CD4-positive, alpha-beta memory T cell (primary cell): ENCODE measurements at regions not wholly inside any gene's neighbourhood (a gene's known extent, or its start where the extent isn't known, plus 50 kb on each side); places are given as distances from the start of the nearest gene placed in this dataset.

Experiments
- CTCF ChIA-PET: fragments of 350-600 bp; sonication (Branson Sonifier 250); formaldehyde crosslinking; loops from one replicate; lab custom pipeline; 2021; ENCODE audit warnings: inconsistent platforms; ENCODE audit not compliant: partially characterized antibody; lab: Charles Lee
- POLR2A ChIA-PET: fragments of 350-600 bp; sonication (Branson Sonifier 250); formaldehyde crosslinking; loops from one replicate; lab custom pipeline; 2021; ENCODE audit not compliant: partially characterized antibody; lab: Charles Lee
- DNase-seq, 5 donors: peaks; one replicate each; pipeline versions ENCODE4 v3.0.0 to v3.0.0-alpha.2; 2020 to 2022; ENCODE audit warnings: mixed read lengths in 1 of 5
- H3K27ac ChIP-seq: one replicate; pipeline ENCODE4 v1.7.0; 2013; ENCODE audit warnings: low read depth, low read length
- H3K27me3 ChIP-seq: 2 replicates; pipeline ENCODE4 v1.7.0; 2013; ENCODE audit warnings: mild to moderate bottlenecking, low read length, moderate library complexity; ENCODE audit not compliant: insufficient read depth
- H3K36me3 ChIP-seq: 2 replicates; pipeline ENCODE4 v1.7.0; 2013; ENCODE audit warnings: mild to moderate bottlenecking, low read length, moderate library complexity; ENCODE audit not compliant: insufficient read depth
- H3K4me1 ChIP-seq: 2 replicates; pipeline ENCODE4 v1.7.0; 2013; ENCODE audit warnings: mild to moderate bottlenecking, low read length, moderate library complexity; ENCODE audit not compliant: insufficient read depth
- H3K4me3 ChIP-seq, 2 donors: one replicate each; pipeline ENCODE4 v1.7.0; 2013; ENCODE audit warnings: low read length in 2 of 2, mild to moderate bottlenecking in 1 of 2
- H3K9me3 ChIP-seq, 2 donors: one replicate each; pipeline ENCODE4 v1.7.0; 2013; ENCODE audit warnings: low read length in 2 of 2, control low read depth in 1 of 2; ENCODE audit not compliant: control insufficient read depth in 1 of 2
- H3K27ac Mint-ChIP-seq, 7 donors: one replicate each; pipeline ENCODE4 v1.8.0; 2020 to 2021; ENCODE audit warnings: mixed read lengths in 7 of 7, mild to moderate bottlenecking in 6 of 7, inconsistent platforms in 3 of 7, moderate library complexity in 3 of 7
- H3K27me3 Mint-ChIP-seq, 2 donors: one replicate each; pipeline ENCODE4 v1.8.0; 2020 to 2021; ENCODE audit warnings: mixed read lengths in 2 of 2
- H3K36me3 Mint-ChIP-seq, 2 donors: one replicate each; pipeline ENCODE4 v1.8.0; 2020 to 2021; ENCODE audit warnings: mixed read lengths in 2 of 2, inconsistent platforms in 1 of 2, mild to moderate bottlenecking in 1 of 2
- H3K4me1 Mint-ChIP-seq, 4 donors: one replicate each; pipeline ENCODE4 v1.8.0; 2020 to 2021; ENCODE audit warnings: mixed read lengths in 4 of 4, mild to moderate bottlenecking in 1 of 4
- H3K4me3 Mint-ChIP-seq, 8 donors: one replicate each; pipeline ENCODE4 v1.8.0; 2020 to 2021; ENCODE audit warnings: mixed read lengths in 8 of 8, mild to moderate bottlenecking in 7 of 8, moderate library complexity in 6 of 8, inconsistent platforms in 3 of 8
- H3K9me3 Mint-ChIP-seq, 8 donors: one replicate each; pipeline ENCODE4 v1.8.0; 2020 to 2021; ENCODE audit warnings: mixed read lengths in 8 of 8, mild to moderate bottlenecking in 5 of 8, inconsistent platforms in 3 of 8, moderate library complexity in 1 of 8
- intact Hi-C: fragments of 100-400 bp; cut with micrococcal nuclease; formaldehyde crosslinking; loops from one replicate; pipeline ENCODE4 v1.15.1; 2023

DNA sequence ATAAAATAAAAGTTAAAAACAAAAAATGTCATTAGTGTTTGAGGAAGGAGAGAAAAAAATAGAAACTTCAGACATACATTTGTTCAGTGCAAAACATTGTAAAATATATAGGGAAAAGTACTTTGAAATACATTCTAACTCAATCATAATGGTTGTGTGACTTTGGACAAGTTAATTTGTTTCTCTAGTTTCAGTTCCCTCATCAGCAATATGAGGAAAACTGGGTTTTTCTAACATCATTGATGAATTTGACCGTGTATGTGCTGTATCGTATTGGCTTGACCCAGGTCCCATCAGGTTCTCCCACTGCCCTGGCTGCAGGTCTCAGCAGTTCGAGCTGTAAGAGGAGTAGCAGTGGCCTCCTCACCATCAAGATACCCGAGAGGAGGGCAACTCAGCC, 173.9 kb upstream of the ATF7IP start:
- peaks cover 6 to 8% of the 10 kb centered on the region in 2 donors for H3K27me3 Mint-ChIP-seq
- no peak overlapping the region for H3K4me3 ChIP-seq
- peaks cover 0 to 3% (median 0%) of the 10 kb centered on the region in 4 donors for H3K4me1 Mint-ChIP-seq
- no peaks in the 10 kb centered on the region for H3K4me1 ChIP-seq
- intact Hi-C loops: no loop called here
- no peaks in the 10 kb centered on the region for H3K9me3 ChIP-seq
- no peak overlapping the region for H3K27ac Mint-ChIP-seq
- DNase-seq: no peak
- H3K27me3 ChIP-seq: no peaks in the 10 kb centered on the region
- POLR2A ChIA-PET: no interaction called here
- no peaks in the 10 kb centered on the region for H3K36me3 ChIP-seq
- H3K36me3 Mint-ChIP-seq: no peaks in the 10 kb centered on the region
- H3K27ac ChIP-seq: no peak overlapping the region
- no peak overlapping the region for H3K4me3 Mint-ChIP-seq
- peaks cover 0 to 1% (median 0%) of the 10 kb centered on the region in 8 donors for H3K9me3 Mint-ChIP-seq
- CTCF ChIA-PET: no interaction called here

DNA sequence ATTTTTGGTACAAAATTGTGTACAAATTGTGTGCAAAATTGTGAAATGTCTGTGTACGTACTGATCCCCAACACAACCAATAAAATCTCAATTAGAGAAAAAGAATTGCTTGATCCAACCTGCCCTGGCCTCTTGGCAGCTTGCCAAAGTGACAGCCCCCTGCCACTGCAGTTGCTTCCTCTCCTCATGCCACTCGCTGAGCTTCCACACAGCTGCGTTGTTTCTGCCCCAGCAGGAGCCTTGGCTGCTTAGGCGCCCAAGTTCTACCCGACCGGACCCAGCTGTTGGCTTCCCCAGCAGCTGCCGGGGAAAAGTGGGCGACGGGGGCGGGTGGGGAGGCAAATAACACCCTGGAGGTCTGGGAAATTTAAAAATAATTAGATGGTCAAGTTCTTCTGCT, 171.8 kb upstream of the ATF7IP start:
- H3K27ac ChIP-seq: no peak overlapping the region
- H3K36me3 ChIP-seq: no peaks in the 10 kb centered on the region
- no peaks in the 10 kb centered on the region for H3K27me3 ChIP-seq
- Mint-ChIP-seq H3K4me1 (peaks cover 0 to 3% (median 0%) of the 10 kb centered on the region in 4 donors), H3K9me3 (no peaks in the 10 kb centered on the region), H3K27me3 (peaks cover 3% of the 10 kb centered on the region in 2 donors), H3K4me3 (no peak overlapping the region), H3K27ac (no peak overlapping the region), H3K36me3 (no peaks in the 10 kb centered on the region)
- H3K9me3 ChIP-seq: no peaks in the 10 kb centered on the region
- intact Hi-C loops: no loop called here
- ChIA-PET POLR2A (no interaction called here), CTCF (no interaction called here)
- no peak for DNase-seq
- H3K4me3 ChIP-seq: no peak overlapping the region
- H3K4me1 ChIP-seq: no peaks in the 10 kb centered on the region

DNA sequence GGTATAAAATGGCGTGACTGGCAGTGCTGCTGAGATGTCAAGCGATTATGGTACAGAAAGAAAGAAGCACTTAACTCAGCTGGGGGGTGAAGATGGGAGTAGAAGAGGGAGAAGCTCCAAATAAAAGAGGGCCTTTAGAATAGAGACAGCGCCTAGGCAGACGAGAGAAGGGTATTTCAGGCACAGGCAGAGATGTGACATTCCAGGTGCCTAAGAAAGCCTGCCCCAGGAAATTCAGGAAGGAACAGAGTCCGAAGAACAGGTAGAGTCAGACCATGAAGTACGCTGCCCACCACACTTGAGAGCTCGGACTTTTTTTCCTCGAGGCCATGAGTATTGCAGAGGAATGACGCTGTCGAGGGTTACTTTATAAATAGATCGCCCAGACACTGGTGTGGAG, 170.9 kb upstream of the ATF7IP start:
- Mint-ChIP-seq H3K36me3 (no peaks in the 10 kb centered on the region), H3K27me3 (peaks cover 3% of the 10 kb centered on the region in 2 donors), H3K27ac (no peak overlapping the region), H3K9me3 (no peaks in the 10 kb centered on the region), H3K4me3 (no peak overlapping the region), H3K4me1 (peaks cover 0 to 3% (median 0%) of the 10 kb centered on the region in 4 donors)
- H3K27me3 ChIP-seq: no peaks in the 10 kb centered on the region
- no peaks in the 10 kb centered on the region for H3K4me1 ChIP-seq
- H3K36me3 ChIP-seq: no peaks in the 10 kb centered on the region
- no peak overlapping the region for H3K4me3 ChIP-seq
- intact Hi-C loops: no loop called here
- no peak for DNase-seq
- ChIA-PET POLR2A (no interaction called here), CTCF (interaction anchor here (2.4 kb wide), 1 partner anchor 9 kb away, joined by 14 read pairs; no protein-coding TSS in a partner anchor)
- H3K27ac ChIP-seq: no peak overlapping the region
- H3K9me3 ChIP-seq: no peaks in the 10 kb centered on the region

DNA sequence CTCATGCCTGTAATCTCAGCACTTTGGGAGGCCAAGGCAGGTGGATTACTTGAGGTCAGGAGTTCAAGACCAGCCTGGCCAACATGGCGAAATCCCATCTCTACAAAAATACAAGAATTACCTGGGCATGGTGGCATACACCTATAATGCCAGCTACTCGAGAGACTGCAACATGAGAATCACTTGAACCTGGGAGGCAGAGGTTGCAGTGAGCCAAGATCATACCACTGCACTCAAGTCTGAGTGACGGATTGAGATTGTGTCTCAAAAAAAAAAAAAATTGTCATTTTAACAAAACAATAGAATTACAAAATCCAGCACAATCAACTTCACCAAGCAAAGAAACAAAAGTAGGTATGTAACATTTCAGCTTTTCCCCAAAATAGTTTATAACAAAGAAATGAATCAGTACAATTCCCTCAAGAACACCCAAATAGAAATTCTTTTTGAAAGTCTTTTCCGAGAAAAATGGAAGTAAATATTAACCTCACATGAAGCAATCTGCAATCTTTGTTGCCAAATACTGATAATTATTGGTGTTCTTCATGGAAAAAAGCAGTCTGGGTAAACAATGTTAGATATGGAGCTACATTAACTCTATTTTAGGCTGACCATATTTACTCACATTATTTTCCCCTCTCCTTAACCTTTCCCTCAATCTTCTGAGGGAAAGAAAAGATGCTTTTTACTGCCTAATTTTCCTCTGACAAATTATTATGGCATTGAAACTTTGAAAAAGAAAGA, 165.9 kb upstream of the ATF7IP start:
- Mint-ChIP-seq H3K27ac (no peak overlapping the region), H3K4me3 (no peak overlapping the region), H3K9me3 (peaks cover 0 to 11% (median 4%) of the 10 kb centered on the region in 8 donors), H3K4me1 (no peaks in the 10 kb centered on the region), H3K27me3 (peaks cover 0 to 1% of the 10 kb centered on the region in 2 donors), H3K36me3 (peaks cover 0 to 4% of the 10 kb centered on the region in 2 donors)
- intact Hi-C loops: no loop called here
- H3K9me3 ChIP-seq: no peaks in the 10 kb centered on the region
- no peak for DNase-seq
- ChIA-PET CTCF (no interaction called here), POLR2A (no interaction called here)
- H3K36me3 ChIP-seq: no peaks in the 10 kb centered on the region
- H3K4me3 ChIP-seq: no peak overlapping the region
- H3K4me1 ChIP-seq: no peaks in the 10 kb centered on the region
- H3K27ac ChIP-seq: no peak overlapping the region
- H3K27me3 ChIP-seq: no peaks in the 10 kb centered on the region

DNA sequence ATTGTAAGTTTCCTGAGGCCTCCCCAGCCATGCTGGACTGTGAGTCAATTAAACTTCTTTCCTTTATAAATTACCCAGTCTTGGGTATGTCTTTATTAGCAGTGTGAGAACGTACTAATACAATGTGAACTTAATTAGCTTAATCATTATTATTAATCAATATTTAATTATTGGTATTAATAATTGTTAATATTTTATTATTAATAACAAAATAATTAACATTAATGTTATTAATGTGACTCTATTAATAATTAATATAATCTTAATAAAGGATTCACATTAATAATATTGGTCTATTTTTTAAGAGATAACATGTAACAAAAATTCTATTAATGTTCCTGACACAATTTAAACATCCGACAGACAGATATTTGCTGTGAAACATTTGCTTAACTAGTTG, 164.9 kb upstream of the ATF7IP start:
- Histone ChIP-seq H3K4me1 (no peaks in the 10 kb centered on the region), H3K27ac (no peak overlapping the region), H3K27me3 (no peaks in the 10 kb centered on the region), H3K4me3 (no peak overlapping the region), H3K9me3 (no peaks in the 10 kb centered on the region), H3K36me3 (no peaks in the 10 kb centered on the region)
- CTCF ChIA-PET: no interaction called here
- DNase-seq: no peak
- H3K4me1 Mint-ChIP-seq: no peaks in the 10 kb centered on the region
- H3K36me3 Mint-ChIP-seq: peaks cover 0 to 4% of the 10 kb centered on the region in 2 donors
- intact Hi-C loops: no loop called here
- peaks cover 0 to 1% of the 10 kb centered on the region in 2 donors for H3K27me3 Mint-ChIP-seq
- no peak overlapping the region for H3K4me3 Mint-ChIP-seq
- H3K27ac Mint-ChIP-seq: no peak overlapping the region
- POLR2A ChIA-PET: no interaction called here
- peaks cover 0 to 11% (median 4%) of the 10 kb centered on the region in 8 donors for H3K9me3 Mint-ChIP-seq

DNA sequence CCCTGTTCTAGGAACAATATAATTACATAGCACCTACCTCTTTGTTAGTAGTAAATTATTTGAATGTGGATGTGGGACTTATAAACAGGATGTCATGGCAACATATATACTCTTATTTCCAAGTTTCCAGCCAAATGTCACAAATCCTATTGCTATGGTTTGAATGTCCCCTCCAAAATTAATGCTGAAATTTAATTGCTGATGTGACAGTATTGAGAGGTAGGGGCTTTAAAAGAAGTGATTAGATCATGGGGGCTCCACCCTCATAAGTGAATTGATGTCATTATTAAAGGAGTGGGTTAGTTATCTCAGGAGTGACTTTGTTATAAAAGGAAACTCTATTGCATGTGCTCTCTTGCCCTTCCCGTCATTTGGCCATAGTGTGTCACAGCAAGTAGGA, 164.2 kb upstream of the ATF7IP start:
- Mint-ChIP-seq H3K4me3 (no peak overlapping the region), H3K9me3 (peaks cover 0 to 11% (median 6%) of the 10 kb centered on the region in 8 donors), H3K4me1 (no peaks in the 10 kb centered on the region), H3K27ac (no peak overlapping the region), H3K36me3 (peaks cover 0 to 4% of the 10 kb centered on the region in 2 donors), H3K27me3 (peaks cover 0 to 1% of the 10 kb centered on the region in 2 donors)
- no peaks in the 10 kb centered on the region for H3K36me3 ChIP-seq
- CTCF ChIA-PET: no interaction called here
- H3K4me3 ChIP-seq: no peak overlapping the region
- DNase-seq: no peak
- no peaks in the 10 kb centered on the region for H3K27me3 ChIP-seq
- intact Hi-C loops: no loop called here
- no peaks in the 10 kb centered on the region for H3K4me1 ChIP-seq
- H3K27ac ChIP-seq: no peak overlapping the region
- POLR2A ChIA-PET: no interaction called here
- no peaks in the 10 kb centered on the region for H3K9me3 ChIP-seq

DNA sequence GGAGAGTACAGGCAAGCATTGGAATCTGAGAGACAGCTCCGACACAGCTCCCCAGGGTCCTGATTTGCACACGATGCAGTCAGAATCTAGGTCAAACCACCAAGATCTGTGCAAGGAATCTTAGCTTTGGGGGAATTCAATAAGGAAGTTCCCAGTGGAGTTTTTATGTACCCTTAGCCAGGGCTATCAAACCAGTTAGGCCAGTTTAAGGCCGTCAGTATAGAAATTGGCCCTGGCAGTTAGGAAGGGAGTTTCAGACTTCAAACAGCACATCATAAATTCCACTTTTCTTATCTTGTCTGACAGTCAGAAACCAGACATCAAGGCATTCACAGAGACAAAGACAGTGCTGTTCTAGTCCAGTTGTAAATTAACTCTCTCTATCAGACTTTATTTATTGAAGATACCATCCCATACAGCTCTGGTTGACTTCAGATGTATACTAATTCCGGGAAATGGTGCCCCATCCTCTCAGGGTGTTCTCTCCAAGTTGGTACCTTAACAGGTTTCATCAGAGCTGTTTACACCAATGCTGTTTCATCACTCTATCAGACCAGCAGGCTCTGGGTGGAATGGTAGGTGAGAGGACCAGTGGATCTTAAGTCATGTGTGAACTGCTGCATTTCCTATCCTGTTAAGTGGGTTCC, 157.5 kb upstream of the ATF7IP start:
- H3K9me3 ChIP-seq: no peaks in the 10 kb centered on the region
- Mint-ChIP-seq H3K27me3 (no peaks in the 10 kb centered on the region), H3K9me3 (peaks cover 0 to 3% (median 0%) of the 10 kb centered on the region in 8 donors), H3K4me1 (no peaks in the 10 kb centered on the region), H3K36me3 (no peaks in the 10 kb centered on the region), H3K27ac (no peak overlapping the region), H3K4me3 (no peak overlapping the region)
- no peak for DNase-seq
- H3K4me3 ChIP-seq: no peak overlapping the region
- no peaks in the 10 kb centered on the region for H3K4me1 ChIP-seq
- H3K36me3 ChIP-seq: no peaks in the 10 kb centered on the region
- CTCF ChIA-PET: no interaction called here
- no peak overlapping the region for H3K27ac ChIP-seq
- no peaks in the 10 kb centered on the region for H3K27me3 ChIP-seq
- intact Hi-C loops: no loop called here
- POLR2A ChIA-PET: no interaction called here
